SK-N-SH (cell line): ENCODE measurements at regions not wholly inside any gene's neighbourhood (a gene's known extent, or its start where the extent isn't known, plus 50 kb on each side); places are given as distances from the start of the nearest gene placed in this dataset.

Experiments used
- CTCF ChIA-PET: fragments of 300-600, 350-600 bp; formaldehyde crosslinking; extraction: SDS; loops from one replicate; lab custom pipeline; 2021; lab: Yijun Ruan, JAX
- POLR2A ChIA-PET: fragments of 350-600 bp; sonication (Branson Sonifier 250); formaldehyde crosslinking; extraction: SDS; loops from one replicate; lab custom pipeline; 2020; ENCODE audit warnings: antibody characterized with exemption, inconsistent platforms; lab: Yijun Ruan, JAX
- DNase-seq: peaks from one replicate; pipeline ENCODE4 v3.0.0; 2012
- H2AFZ ChIP-seq: fragments of 200-600 bp; sonication (generic); 2 replicates; pipeline ENCODE4 v1.8.1; 2016; ENCODE audit warnings: antibody characterized with exemption, mild to moderate bottlenecking, low read depth
- H3F3A ChIP-seq: fragments of 200-600 bp; sonication (generic); replicated peaks from 2 replicates; pipeline ENCODE3; 2016; ENCODE audit warnings: antibody characterized with exemption, mild to moderate bottlenecking; ENCODE audit not compliant: insufficient read depth
- H3K27ac ChIP-seq, 2 experiments: fragments of 200-500 bp in 1 of 2; fragments of 200-600 bp in 1 of 2; sonication (Bioruptor generic) in 1 of 2; sonication (generic), shearing (Covaris generic) in 1 of 2; 2 replicates each; pipeline versions ENCODE4 v1.5.1 to v1.6.1; 2014 to 2016; ENCODE audit warnings: low read depth in 2 of 2, inconsistent platforms in 1 of 2, low read length in 1 of 2, mild to moderate bottlenecking in 1 of 2, mixed read lengths in 1 of 2
- H3K27me3 ChIP-seq: fragments of 200-600 bp; sonication (generic), shearing (Covaris generic); 2 replicates; pipeline ENCODE4 v1.6.1; 2016; ENCODE audit warnings: mixed run types; ENCODE audit not compliant: insufficient read depth
- H3K36me3 ChIP-seq, 2 experiments: fragments of 200-500 bp in 1 of 2; fragments of 200-600 bp in 1 of 2; sonication (Bioruptor generic) in 1 of 2; sonication (generic) in 1 of 2; replicated peaks in 1 of 2; 2 replicates each; pipeline versions ENCODE3 to v1.5.1; 2014 to 2016; ENCODE audit warnings: low read length in 1 of 2, mild to moderate bottlenecking in 1 of 2; ENCODE audit not compliant: insufficient read depth in 2 of 2, control insufficient read depth in 1 of 2
- H3K4me1 ChIP-seq, 2 experiments: fragments of 200-500 bp in 1 of 2; fragments of 200-600 bp in 1 of 2; sonication (Bioruptor generic) in 1 of 2; sonication (generic), shearing (Covaris generic) in 1 of 2; 2 replicates each; pipeline versions ENCODE4 v1.5.1 to v1.6.1; 2014 to 2016; ENCODE audit warnings: low read depth in 1 of 2, low read length in 1 of 2, mixed run types in 1 of 2; ENCODE audit not compliant: insufficient read depth in 2 of 2, control insufficient read depth in 1 of 2
- H3K4me2 ChIP-seq: fragments of 200-600 bp; sonication (generic), shearing (Covaris generic); 2 replicates; pipeline ENCODE4 v1.6.1; 2017; ENCODE audit warnings: mixed run types
- H3K4me3 ChIP-seq, 2 experiments: fragments of 200-500 bp in 1 of 2; fragments of 200-600 bp in 1 of 2; sonication (Bioruptor generic) in 1 of 2; sonication (generic), shearing (Covaris generic) in 1 of 2; 2 replicates each; pipeline versions ENCODE4 v1.5.1 to v1.8.1; 2014 to 2016; ENCODE audit warnings: low read depth in 2 of 2, inconsistent platforms in 1 of 2, low read length in 1 of 2, mild to moderate bottlenecking in 1 of 2, mixed read lengths in 1 of 2, moderate library complexity in 1 of 2
- H3K79me2 ChIP-seq: fragments of 200-600 bp; sonication (generic); 2 replicates; pipeline ENCODE4 v1.8.1; 2017; ENCODE audit warnings: mild to moderate bottlenecking; ENCODE audit not compliant: insufficient read depth
- H3K9ac ChIP-seq: fragments of 200-600 bp; sonication (generic); 2 replicates; pipeline ENCODE4 v1.6.1; 2017; ENCODE audit warnings: mixed run types
- H3K9me2 ChIP-seq: fragments of 200-600 bp; sonication (generic); 2 replicates; pipeline ENCODE4 v1.6.1; 2017; ENCODE audit warnings: mixed run types
- H3K9me3 ChIP-seq: fragments of 200-600 bp; sonication (generic); 2 replicates; pipeline ENCODE4 v1.6.1; 2017; ENCODE audit warnings: mixed run types, mild to moderate bottlenecking, moderate library complexity
- H4K20me1 ChIP-seq: fragments of 200-600 bp; sonication (generic); 2 replicates; pipeline ENCODE4 v1.6.1; 2017; ENCODE audit warnings: mild to moderate bottlenecking, mixed run types; ENCODE audit not compliant: insufficient read depth
- CHD2 ChIP-seq: fragments of 150-350 bp; IDR thresholded peaks from 2 replicates; pipeline ENCODE4 v1.6.1; 2018; ENCODE audit warnings: low read length; ENCODE audit not compliant: partially characterized antibody
- EP300 ChIP-seq, 2 experiments: IDR thresholded peaks; 2 replicates each; pipeline versions ENCODE4 v1.4.0 to v1.6.1; 2012; ENCODE audit warnings: borderline replicate concordance in 1 of 2, low read depth in 1 of 2, low read length in 1 of 2
- EZH2phosphoT487 ChIP-seq: fragments of 200-600 bp; sonication (generic); IDR thresholded peaks from 2 replicates; pipeline ENCODE4 v1.6.1; 2017; ENCODE audit warnings: low read depth, mixed run types, mild to moderate bottlenecking, antibody characterized with exemption, moderate library complexity, borderline replicate concordance
- FOSL2 ChIP-seq: IDR thresholded peaks from 2 replicates; pipeline ENCODE4 v1.4.0; 2012; ENCODE audit warnings: low read depth, mild to moderate bottlenecking, moderate library complexity, borderline replicate concordance
- MXI1 ChIP-seq: IDR thresholded peaks from 2 replicates; pipeline ENCODE4 v1.6.1; 2012; ENCODE audit warnings: mild to moderate bottlenecking, low read depth, low read length, improper control_type of control experiment
- NRF1 ChIP-seq: IDR thresholded peaks from 2 replicates; pipeline ENCODE4 v1.6.1; 2012; ENCODE audit warnings: low read depth, mild to moderate bottlenecking, low read length
- RAD21 ChIP-seq: IDR thresholded peaks from 2 replicates; pipeline ENCODE4 v1.6.1; 2012; ENCODE audit warnings: mild to moderate bottlenecking, low read length
- RCOR1 ChIP-seq: fragments of 150-350 bp; IDR thresholded peaks from 2 replicates; pipeline ENCODE4 v1.6.1; 2017; ENCODE audit warnings: antibody characterized with exemption, low read length
- SIN3A ChIP-seq: IDR thresholded peaks from 2 replicates; pipeline ENCODE4 v1.6.1; 2012; ENCODE audit warnings: low read depth, mild to moderate bottlenecking, low read length, moderate library complexity, borderline replicate concordance
- SMC3 ChIP-seq: IDR thresholded peaks from 2 replicates; pipeline ENCODE4 v1.6.1; 2012; ENCODE audit warnings: low read depth, low read length, improper control_type of control experiment
- TAF1 ChIP-seq: IDR thresholded peaks from 2 replicates; pipeline ENCODE4 v1.6.1; 2012; ENCODE audit warnings: low read depth, mild to moderate bottlenecking, low read length, moderate library complexity, borderline replicate concordance
- TCF12 ChIP-seq: IDR thresholded peaks from 2 replicates; pipeline ENCODE4 v1.4.0; 2012
- TEAD4 ChIP-seq: IDR thresholded peaks from 2 replicates; pipeline ENCODE4 v1.4.0; 2012; ENCODE audit warnings: mild to moderate bottlenecking, borderline replicate concordance; ENCODE audit not compliant: insufficient read depth
- WGBS: methylation state at CpG from one replicate; pipeline ENCODE4 v1.1.6; 2017; ENCODE audit warnings: low lambda C conversion rate; 5-methylcytosine and 5-hydroxymethylcytosine counted together
- TF ChIP-seq, protein P1 (sequence below): fragments of 200-600 bp; sonication (generic); IDR thresholded peaks from 2 replicates; pipeline ENCODE4 v1.6.1; 2017; ENCODE audit warnings: antibody characterized with exemption, mild to moderate bottlenecking, moderate library complexity
- TF ChIP-seq, protein P2 (sequence below): fragments of 150-350 bp; IDR thresholded peaks from 2 replicates; pipeline ENCODE4 v1.6.1; 2016; ENCODE audit warnings: mild to moderate bottlenecking, low read depth, low read length
- TF ChIP-seq, protein P3 (sequence below): fragments of 150-350 bp; IDR thresholded peaks from 2 replicates; pipeline ENCODE4 v1.6.1; 2017; ENCODE audit warnings: antibody characterized with exemption, low read length, low read depth, borderline replicate concordance
- TF ChIP-seq, protein P4 (sequence below): IDR thresholded peaks from 2 replicates; pipeline ENCODE4 v1.6.1; 2012; ENCODE audit warnings: mild to moderate bottlenecking, low read depth, low read length, moderate library complexity

DNA sequence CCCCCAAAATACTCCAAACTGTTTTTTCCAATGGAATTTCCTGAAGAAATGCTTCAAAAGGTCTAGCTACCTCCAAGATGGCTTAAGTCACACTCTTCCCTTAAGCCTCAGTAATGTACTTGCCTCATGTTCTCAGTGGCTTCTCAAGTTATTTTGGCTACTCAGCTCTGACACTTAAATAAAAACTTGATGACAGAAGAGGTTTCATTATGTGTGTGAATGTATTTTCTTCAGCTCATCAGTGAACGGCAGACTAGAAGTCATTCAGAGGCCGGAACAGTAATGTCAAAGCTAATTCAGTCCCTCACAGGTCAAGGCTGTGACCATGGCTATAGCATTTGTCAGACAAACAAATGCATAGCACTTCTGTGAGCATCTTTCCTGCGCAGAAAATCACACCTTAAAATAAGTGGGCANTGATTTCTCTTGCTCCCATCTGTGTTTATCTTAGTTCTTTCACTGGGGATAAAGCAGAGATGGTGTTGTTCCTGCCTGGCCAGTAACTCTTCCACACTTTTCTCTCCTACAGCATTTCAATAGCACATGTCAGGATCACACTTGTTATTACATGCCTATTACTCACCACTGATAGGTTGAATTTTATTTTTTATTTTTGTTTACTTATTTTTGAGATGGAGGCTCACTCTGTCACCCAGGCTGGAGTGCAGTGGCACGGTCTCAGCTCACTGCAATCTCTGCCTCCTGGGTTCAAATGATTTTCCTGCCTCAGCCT, 68.5 kb upstream of the PLCL2 start:
- H2AFZ ChIP-seq, result no peak overlapping the region
- no peaks in the 10 kb centered on the region for H3K27me3 ChIP-seq
- no peaks in the 10 kb centered on the region for H4K20me1 ChIP-seq
- WGBS, result 59% methylated on average over 4 of the region's 4 CpGs
- no peaks in the 10 kb centered on the region for H3K9me3 ChIP-seq
- H3K79me2 ChIP-seq, result no peaks in the 10 kb centered on the region
- ChIA-PET POLR2A (no interaction called here), CTCF (no interaction called here)
- H3K27ac ChIP-seq, result no peak overlapping the region
- no peaks in the 10 kb centered on the region for H3K36me3 ChIP-seq
- no peak for DNase-seq
- no peaks in the 10 kb centered on the region for H3K4me1 ChIP-seq
- TF ChIP-seq NRF1 (no peak), EP300 (IDR thresholded peaks at IDR 0.05; ENCODE audit: borderline replicate concordance in 1 of 2, low read depth in 1 of 2, low read length in 1 of 2) (no peak), FOSL2 (no peak), TEAD4 (no peak), RCOR1 (no peak), SMC3 (no peak), TCF12 (no peak)
- TF ChIP-seq, protein P1, sequence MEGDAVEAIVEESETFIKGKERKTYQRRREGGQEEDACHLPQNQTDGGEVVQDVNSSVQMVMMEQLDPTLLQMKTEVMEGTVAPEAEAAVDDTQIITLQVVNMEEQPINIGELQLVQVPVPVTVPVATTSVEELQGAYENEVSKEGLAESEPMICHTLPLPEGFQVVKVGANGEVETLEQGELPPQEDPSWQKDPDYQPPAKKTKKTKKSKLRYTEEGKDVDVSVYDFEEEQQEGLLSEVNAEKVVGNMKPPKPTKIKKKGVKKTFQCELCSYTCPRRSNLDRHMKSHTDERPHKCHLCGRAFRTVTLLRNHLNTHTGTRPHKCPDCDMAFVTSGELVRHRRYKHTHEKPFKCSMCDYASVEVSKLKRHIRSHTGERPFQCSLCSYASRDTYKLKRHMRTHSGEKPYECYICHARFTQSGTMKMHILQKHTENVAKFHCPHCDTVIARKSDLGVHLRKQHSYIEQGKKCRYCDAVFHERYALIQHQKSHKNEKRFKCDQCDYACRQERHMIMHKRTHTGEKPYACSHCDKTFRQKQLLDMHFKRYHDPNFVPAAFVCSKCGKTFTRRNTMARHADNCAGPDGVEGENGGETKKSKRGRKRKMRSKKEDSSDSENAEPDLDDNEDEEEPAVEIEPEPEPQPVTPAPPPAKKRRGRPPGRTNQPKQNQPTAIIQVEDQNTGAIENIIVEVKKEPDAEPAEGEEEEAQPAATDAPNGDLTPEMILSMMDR, result no peak
- TF ChIP-seq, protein P2, sequence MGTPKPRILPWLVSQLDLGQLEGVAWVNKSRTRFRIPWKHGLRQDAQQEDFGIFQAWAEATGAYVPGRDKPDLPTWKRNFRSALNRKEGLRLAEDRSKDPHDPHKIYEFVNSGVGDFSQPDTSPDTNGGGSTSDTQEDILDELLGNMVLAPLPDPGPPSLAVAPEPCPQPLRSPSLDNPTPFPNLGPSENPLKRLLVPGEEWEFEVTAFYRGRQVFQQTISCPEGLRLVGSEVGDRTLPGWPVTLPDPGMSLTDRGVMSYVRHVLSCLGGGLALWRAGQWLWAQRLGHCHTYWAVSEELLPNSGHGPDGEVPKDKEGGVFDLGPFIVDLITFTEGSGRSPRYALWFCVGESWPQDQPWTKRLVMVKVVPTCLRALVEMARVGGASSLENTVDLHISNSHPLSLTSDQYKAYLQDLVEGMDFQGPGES, result no peak
- H3F3A ChIP-seq, result no peaks in the 10 kb centered on the region
- H3K4me3 ChIP-seq, result no peak overlapping the region
- no peaks in the 10 kb centered on the region for H3K9me2 ChIP-seq
- no peak overlapping the region for H3K9ac ChIP-seq
- H3K4me2 ChIP-seq, result no peak overlapping the region

DNA sequence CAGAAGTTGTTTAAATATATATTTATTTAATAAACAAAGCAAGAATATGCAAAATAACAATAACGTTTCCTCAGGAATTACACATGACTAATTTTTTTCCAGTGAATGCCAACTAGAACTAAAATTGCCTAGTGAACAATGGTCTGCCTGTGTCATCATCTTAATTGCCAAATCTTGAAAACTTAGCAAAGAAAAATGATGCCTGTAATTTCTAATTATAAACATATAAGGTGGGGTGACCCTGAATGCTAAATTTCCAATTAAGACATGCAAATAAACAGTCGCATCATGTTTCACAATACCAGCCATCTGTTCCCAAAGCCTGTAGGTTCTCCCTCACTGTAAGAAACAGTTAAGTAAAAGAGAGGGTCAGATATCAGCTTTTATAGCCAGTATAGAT, 67.6 kb upstream of the PLCL2 start:
- ChIA-PET CTCF (no interaction called here), POLR2A (no interaction called here)
- Histone ChIP-seq H3K9me2 (no peaks in the 10 kb centered on the region), H3K27me3 (no peaks in the 10 kb centered on the region), H3K9me3 (no peaks in the 10 kb centered on the region), H3K4me2 (no peak overlapping the region), H3F3A (no peaks in the 10 kb centered on the region), H4K20me1 (no peaks in the 10 kb centered on the region), H2AFZ (no peak overlapping the region), H3K9ac (no peak overlapping the region), H3K4me1 (no peaks in the 10 kb centered on the region), H3K79me2 (no peaks in the 10 kb centered on the region), H3K27ac (no peak overlapping the region), H3K36me3 (no peaks in the 10 kb centered on the region), H3K4me3 (no peak overlapping the region)
- 58% methylated on average over 2 of the region's 2 CpGs for WGBS
- no peak for DNase-seq
- TF ChIP-seq RAD21 (no peak), TCF12 (no peak), SIN3A (no peak), MXI1 (no peak), TAF1 (no peak), EZH2phosphoT487 (no peak), CHD2 (no peak)
- TF ChIP-seq, protein P1, result no peak
- TF ChIP-seq, protein P3, sequence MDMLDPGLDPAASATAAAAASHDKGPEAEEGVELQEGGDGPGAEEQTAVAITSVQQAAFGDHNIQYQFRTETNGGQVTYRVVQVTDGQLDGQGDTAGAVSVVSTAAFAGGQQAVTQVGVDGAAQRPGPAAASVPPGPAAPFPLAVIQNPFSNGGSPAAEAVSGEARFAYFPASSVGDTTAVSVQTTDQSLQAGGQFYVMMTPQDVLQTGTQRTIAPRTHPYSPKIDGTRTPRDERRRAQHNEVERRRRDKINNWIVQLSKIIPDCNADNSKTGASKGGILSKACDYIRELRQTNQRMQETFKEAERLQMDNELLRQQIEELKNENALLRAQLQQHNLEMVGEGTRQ, result no peak
- TF ChIP-seq, protein P4, sequence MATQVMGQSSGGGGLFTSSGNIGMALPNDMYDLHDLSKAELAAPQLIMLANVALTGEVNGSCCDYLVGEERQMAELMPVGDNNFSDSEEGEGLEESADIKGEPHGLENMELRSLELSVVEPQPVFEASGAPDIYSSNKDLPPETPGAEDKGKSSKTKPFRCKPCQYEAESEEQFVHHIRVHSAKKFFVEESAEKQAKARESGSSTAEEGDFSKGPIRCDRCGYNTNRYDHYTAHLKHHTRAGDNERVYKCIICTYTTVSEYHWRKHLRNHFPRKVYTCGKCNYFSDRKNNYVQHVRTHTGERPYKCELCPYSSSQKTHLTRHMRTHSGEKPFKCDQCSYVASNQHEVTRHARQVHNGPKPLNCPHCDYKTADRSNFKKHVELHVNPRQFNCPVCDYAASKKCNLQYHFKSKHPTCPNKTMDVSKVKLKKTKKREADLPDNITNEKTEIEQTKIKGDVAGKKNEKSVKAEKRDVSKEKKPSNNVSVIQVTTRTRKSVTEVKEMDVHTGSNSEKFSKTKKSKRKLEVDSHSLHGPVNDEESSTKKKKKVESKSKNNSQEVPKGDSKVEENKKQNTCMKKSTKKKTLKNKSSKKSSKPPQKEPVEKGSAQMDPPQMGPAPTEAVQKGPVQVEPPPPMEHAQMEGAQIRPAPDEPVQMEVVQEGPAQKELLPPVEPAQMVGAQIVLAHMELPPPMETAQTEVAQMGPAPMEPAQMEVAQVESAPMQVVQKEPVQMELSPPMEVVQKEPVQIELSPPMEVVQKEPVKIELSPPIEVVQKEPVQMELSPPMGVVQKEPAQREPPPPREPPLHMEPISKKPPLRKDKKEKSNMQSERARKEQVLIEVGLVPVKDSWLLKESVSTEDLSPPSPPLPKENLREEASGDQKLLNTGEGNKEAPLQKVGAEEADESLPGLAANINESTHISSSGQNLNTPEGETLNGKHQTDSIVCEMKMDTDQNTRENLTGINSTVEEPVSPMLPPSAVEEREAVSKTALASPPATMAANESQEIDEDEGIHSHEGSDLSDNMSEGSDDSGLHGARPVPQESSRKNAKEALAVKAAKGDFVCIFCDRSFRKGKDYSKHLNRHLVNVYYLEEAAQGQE, result no peak
